Renal pelvis (tissue), 1 donor: ENCODE measurements at regions not wholly inside any gene's neighbourhood (a gene's known extent, or its start where the extent isn't known, plus 50 kb on each side); places are given as distances from the start of the nearest gene placed in this dataset.

Experiments
- DNase-seq: peaks from one replicate; pipeline ENCODE4 v3.0.0-alpha.2; 2013

DNA sequence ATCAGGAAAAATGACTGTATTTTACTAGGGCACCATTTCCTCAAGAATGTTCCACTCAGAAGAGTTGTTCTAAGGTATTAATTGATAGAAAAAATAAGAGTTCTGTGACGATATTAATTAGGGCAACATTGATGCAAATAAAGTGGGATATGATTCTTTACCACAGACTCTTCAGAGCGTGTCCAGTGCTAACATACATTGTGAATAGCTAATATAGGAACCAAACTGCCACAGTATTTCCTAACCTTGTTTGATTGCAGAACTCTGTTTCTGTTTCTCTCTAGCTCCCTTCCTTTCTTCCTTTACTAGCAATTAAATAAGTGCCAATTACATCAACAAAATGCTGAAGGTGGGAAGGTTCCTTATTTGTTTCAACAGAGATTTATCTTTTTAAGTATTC is 154.1 kb upstream of the CPEB2 start:
- DNase-seq: no peak

DNA sequence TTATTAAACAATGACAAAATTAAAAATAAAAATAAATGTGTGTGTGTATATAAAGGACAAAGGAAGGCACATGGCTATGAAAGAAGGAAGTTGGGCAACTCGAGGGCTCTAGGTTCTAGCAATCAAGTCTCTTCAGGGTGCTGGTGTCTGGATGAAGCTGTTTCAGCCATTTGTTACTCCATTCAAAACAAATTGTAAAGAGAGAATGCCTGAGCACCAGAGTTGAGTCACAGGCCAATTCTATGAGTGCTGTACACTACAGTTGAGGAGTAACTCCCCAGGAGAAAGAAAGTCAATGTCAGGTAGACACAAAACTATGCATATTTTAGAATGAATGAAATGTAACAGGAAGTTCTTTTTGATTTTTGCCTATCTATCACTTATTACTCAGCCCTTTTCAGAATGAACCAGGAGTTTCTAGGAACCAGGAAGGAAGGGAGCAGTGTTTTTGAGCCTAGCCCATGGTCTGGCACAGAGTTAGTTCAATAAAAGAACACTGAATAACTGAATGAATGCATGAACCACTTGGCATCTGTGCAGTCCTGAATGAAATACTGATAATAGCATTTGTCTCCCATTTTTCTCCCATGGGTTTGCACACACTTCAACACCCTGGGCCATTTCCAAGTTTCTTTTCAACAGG is 151.7 kb upstream of the CPEB2 start:
- no peak for DNase-seq

DNA sequence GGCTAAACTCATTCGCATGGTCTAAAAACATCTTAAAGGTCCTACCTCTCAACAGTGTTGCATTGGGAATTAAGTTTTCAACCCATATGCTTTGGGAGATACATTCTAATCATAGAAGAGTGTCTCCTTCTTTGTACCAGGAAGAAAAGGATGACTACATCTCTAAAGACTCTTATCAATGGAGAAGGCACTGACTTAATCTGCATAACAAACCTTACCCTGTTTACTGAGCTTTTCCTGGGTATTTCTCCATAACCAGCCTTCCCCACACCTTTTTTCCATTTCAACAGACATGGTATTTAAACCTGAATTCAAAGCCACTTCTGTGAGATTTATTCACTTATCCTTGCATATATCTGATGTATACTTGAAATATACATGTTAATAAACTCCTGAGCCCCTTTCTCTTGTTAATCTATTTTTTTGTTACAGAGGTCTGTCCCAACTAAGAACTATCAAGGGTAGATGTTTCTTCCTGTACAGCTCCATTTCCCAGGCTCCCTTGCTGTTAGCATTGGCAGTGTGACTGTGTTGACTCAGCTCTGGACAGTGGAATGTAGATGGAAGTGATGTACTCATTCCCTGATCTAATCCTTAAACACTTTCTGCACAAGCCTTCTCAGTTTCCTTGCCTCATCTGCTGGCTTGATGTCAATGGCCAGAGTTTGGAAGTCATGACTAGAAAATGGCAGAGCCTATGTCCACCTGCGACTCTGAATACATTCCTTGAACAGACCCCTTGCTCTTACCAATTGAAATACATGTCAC is 148.9 kb upstream of the CPEB2 start:
- no peak for DNase-seq

DNA sequence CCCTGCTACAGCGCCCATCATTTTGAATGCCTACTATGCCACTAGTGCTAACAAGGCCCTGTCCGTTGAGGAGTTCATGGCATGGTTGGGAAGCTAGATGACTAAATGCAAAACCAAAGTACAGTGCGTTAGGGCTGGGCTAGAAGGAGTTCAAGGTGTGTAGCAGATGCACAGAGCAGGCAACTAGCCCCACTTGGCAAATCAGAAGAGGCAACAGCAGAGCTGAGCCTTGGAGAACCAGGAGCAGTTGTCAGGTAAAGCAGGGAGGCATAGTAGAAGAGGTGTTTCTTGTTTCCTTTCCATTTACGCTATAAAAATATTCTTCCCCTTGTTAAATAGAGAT is 146.6 kb upstream of the CPEB2 start:
- no peak for DNase-seq

DNA sequence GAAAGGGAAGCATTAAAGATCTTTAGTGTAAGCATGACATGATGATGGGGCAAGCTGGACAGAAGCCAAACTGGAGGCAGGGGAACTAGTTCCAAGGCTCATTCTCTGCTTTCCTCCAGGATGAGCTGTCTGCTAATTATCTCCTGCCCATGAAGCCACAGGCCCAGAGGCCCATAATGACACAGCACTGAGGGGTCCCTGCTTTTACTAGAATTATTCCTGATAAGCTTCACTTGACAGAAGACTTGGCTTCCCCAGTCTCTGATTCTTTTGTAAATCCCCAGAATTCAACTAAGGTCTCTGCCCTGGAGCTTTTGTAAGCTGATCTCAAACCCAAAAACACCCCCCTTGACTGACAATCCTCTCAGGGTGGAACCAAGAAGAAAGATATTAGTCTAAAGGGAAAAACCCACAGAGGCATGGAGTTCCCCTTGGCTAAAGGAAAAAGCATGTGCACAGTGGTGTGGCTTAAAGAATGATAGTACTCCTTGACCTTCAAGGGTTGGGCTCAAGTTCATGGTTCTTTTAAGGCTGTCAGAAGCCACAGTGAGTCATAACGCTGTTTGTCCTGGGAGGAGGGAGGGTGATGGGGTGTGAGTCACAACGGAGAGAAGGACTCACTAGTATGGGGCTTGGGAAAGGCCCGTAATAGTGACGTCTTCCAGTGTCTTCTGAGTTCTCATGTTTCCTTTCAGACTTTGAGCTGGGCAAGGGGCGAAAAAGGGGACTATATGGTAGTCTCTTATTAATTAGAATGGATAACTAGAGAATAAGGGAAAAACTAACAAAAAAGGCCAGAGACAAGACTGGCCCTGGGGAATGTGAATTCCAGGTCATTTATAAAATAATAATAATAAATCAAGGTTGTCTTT is 146.0 kb upstream of the CPEB2 start:
- no peak for DNase-seq

DNA sequence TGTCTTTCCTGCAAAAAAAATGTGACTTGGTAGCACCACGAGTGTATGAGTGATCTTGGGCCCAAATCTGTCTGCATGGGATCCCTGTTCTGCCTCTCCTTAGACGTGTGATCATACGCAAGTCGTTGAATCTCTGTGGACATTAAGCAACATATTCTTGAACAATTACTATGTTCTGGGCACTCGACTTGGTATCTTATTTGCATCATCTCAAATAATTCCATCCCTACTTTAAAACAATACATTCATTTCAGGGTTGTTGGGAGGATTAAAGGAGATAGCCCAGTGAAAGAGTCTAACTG is 145.4 kb upstream of the CPEB2 start:
- no peak for DNase-seq

DNA sequence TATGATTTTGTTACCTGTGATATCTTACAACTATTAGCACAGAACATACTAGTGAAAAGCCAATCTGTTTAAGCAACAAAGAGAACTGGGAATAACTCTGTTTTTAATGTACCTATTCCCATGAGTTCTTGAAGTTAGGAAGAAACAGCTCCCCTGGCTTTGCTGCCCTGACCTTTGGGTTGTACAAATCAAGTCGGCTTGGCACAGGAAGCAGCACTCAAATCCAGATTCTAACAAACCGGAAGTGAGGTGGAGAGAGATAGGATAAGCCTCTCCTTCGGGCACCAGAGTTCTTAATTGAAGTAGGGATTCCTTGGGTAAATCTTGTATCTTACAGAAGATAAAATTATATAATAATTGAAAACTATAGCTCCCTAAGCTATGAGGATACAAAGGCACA is 144.8 kb upstream of the CPEB2 start:
- DNase-seq: no peak

DNA sequence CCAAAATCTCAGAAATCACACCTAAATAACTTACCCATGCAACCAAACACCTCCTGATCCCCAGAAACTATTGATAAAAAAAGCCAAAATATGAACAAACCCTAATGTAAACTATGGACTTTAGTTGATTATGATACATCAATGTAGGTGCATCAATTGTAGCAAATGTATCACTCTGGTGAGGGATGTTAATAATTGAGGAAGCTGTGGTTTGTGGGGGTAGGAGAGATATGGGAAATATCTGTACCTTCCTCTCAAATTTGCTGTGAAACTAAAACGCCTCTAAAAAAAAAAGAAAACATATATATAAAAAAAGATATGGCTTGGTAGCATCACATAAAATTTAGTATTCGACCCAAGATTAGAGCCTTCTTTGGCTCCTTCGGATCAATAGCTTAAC is 144.3 kb upstream of the CPEB2 start:
- DNase-seq: no peak

DNA sequence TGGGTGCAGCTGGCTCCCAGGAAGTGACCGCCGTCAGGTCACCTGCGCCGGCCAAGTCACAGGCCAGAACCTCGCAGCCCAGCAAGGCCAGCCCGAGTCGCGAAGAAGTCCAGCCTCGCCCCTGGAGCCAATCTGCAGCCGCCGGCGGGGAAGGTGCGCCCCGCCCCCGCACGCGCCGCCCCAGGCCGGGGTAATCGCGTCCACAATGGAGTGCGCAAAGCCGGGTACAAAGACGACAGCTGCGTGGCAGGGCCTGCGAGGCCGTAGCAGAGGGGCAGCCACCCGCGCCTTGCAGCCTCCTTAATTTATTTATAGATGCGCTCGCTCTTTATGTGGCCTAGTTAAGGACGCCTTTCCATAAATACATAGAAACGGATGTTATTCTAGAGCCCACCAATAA is 139.4 kb upstream of the CPEB2 start:
- DNase-seq: no peak

DNA sequence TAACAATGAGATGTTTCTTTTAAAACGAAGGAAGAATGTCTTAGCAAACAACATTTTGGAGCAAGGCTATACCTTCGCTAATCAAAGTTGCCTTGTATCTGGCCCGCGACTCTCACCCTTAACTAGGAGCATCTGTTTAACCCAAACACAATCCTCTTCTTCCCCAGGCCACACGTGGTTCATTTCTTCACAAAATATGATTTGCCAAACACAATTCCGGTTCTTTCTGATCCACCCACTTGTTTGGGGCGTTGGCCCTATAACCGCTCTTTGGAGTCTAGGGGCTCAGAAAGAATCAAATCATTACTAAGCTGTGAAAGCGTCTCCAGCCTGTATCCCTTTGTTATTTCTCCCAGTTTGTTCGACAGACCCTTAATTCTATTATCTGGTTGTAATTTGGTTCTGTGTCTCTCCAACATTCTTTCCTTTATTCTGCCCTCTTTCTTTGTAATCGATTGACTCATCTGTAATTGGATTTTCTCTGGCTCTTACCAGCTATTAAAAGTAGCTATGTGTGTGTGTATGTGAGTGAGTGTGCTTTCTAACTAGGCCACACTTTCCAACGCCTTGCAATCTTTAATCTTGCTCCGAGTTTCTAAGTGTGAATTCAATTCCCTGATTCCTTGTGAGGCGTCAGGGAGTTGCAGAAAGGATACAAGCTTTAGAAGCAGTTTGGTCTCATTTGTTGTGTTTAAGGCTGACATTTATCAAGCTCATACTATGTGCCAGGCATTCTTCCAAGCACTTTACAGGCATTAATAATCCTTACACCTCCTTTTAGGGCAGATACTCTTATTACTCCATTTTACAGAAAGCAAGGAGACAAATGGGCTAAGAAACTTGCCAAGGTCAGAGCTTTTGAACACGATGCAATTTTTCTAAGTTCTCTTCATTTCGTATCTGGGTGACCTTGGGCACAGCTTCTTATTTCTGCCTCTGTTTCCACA is 138.6 kb upstream of the CPEB2 start:
- no peak for DNase-seq

DNA sequence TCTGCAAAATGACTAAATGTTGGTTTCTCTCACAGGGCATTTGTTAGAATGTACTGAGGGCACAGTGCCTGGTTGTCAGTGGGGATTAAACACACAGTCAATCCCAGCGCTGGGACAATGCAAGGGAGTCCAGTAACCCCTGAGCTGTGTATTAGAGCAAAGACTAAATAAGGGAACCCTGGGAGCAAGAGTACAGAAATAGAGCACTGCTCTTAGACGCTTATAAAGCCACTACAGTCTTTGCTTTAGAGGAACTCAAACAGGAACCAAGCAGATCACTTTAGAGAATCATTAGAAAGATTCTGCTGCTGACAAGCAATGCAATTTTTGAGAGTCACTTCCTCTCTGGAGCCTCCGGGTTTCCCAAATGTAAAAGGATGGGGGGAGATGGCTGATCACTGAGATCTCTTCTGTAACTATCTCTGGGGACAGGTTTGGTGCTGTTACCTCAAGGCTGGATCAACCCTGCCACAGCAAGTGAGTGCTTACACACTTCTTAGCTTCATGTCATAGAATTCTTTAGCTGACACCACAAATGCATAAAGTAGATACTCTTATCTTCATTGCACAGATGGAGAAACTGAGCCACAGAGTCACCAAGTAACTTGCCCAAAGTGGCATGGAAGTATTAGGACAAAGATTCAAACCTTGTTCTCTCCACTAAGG is 137.8 kb upstream of the CPEB2 start:
- no peak for DNase-seq

DNA sequence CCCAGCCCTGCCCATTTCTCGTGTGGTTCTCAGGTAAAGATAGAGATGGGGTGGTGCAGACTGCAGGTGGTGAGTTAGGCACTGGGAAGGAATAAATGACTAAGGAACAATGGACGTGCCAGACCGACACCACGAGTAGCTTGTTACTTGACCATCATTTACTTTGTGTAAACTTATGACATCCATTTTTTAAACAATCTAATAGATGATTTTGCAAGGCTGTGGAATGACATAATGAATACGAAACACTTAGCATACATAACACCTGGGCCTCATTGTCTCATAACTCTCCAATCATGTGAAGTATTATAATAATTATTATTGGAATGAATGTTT is 137.3 kb upstream of the CPEB2 start:
- no peak for DNase-seq

DNA sequence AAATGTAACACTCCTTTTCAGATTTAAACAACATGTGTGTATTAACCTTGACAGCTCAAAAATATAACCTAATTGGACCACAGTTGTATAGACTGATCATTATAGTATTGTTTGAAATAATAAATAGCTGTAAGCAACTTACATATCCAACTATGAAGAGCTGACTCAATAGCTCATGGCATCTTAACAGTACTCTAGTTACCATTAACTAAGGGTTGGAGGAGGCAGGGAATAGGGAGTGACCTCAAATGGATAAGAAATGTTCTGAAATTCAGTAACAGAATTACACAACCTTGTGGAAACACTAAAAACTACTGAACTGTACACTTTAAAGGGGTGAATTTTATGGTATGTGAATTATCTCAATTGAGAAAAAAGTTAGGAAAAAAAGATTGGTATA is 136.5 kb upstream of the CPEB2 start:
- no peak for DNase-seq

DNA sequence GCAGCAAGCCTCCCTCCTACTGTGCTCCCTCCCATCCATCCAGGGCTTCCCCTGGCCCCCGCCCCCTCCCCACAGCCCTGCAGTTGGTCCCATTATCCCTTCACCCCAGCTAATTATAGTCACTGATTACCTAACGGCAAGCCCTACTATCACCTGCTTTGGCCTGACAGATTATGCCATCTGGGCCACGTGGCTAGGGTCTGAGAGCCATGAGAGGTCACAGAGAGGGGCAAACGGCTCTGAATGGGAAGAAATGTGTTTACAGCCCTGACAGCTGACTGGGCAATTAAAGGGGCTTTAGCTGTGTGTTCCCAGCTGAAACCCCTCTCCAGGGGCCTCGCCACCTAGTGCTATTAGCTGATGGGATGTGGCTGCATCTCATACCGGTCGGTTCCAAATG is 134.4 kb upstream of the CPEB2 start:
- DNase-seq: no peak

DNA sequence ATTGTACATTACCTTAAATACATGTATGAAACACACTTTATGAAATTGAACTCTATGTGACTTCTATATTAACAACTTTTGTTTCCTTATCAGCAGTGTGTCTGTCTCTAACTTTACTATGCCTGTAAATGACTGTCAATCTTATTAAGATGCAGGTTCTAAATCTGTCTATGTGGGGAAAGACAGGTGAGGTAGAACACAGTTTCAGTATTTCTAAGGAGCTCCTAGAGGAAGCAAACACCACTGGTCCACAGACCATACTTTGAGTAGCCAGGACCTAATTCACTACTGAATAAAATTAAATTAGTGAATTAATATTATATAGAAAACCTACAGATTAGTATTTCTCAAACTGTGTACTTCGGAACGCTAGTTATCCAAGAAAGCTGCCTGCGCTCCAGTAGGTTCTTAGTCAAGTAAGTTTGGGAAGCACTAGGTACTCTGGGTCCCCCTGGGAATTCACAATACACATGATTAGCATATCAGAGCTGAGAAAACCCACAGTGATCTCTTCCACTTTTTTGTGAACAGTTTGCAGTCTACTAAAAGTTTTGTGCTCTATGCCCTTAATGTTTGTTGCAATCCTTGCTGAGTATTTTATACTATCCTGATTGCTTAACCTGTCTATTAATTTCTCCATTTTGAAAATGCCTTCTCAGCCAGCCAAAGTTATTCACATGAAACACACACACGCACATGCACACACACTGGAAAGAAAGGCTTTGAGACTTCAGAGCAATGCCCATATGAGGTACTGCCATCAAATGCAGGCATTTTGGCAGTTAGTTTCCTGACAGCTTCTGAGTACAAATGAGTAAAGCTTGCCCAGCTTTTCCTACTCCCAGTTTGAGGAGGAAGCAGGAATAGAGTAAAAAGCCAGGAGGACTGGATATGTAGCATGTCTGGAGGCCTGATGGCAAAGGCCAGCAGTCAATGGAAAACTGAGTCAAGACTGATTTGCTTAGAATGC is 133.6 kb upstream of the CPEB2 start:
- DNase-seq: no peak

DNA sequence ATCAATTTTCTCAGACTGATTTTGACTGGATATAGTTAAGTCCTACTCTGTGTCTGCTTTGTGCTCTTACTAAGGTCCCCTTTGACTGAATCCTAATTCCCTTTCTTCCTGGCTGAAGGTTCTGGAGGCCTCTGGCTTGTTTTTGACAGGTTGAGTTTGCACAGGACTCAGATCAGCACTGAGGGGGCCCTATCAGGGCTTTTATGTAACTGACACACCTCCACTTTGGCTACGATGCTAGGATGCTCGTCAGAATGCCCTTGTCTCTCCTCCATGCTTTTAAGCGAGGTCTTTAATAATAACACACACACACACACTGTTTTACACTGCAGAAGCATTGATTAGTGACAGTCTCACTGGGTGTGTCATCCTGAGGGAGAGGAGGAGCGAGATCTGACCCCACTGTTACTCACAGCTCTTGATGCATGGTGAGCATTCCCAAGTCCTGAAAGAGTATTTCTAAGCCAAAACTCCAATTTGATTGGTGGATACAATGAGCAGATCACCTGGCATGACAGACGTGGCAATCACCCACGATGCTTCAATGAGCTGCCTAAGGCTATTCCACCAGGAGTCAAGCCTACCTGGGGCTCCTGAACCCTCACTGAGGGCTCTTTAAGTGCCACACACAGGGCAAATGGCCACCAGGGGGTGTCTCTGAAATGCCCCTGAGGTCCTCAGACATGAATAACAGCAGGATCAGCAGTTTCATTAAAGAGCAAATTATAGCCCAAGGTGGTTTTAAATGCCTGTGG is 130.4 kb upstream of the CPEB2 start:
- DNase-seq: no peak

DNA sequence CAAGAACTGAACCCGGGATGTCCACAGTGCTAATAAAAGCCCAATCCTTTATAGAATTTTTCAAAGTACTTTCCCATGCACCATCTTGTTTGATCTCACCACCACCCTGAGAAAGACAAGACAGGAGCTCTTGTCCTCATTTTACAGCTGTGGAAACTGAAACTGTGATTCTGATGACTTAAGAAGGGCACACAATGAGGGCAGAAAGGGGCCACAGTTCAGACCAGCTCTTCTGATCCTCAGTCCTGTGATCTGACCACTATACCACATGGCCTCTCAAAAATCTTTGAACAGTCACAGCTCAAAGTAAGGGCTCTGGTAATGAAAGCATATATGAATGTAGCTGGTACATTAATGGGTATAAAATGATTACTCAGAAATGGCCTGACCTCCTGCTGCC is 127.3 kb upstream of the CPEB2 start:
- DNase-seq: no peak

DNA sequence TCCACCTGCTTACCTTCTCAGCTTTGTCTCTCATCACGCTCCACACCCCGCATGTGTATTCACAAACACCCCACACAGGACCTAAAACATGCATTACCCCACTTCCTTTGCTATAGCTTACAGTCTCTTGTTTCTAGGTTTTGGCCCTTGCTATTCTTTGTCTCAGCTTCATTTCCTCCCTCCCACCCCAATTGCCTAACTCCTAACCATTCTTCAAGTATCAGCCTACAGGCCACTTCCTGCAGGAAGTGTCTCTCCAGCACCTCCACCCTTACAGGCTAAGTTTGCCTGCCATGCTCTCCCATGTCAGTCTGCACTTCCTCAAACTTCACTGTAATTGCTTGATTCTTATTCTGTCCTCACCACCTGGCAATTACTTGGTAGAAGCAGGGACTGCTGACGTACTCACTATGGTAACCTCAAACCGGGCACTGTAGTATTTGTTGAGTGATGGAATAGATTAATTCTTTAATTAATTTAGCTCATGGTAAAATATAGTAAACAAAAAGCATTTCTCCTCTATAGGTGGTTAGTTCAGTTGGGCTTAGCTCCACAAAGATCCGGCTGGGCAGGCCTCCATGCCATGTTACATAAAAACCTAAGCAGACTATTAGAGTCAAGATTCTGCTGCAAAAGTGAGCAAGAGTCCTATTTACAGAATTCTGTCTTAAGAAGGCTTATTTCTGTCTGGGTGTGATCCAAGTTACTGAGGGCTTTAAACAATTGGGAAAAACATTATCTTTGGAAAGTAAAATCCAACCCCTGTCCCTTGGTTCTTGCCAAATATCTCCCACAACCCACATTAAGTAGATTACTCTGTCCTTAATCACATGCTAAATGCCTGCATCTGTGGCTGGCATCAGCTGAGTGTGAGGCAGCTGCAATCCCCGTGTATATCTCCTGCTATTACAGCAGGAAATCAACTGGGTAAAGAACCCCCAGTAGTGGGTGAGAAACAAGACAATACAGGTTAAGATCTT is 124.7 kb upstream of the CPEB2 start:
- DNase-seq: no peak
